Nephron (organoid): ENCODE measurements at regions not wholly inside any gene's neighbourhood (a gene's known extent, or its start where the extent isn't known, plus 50 kb on each side); places are given as distances from the start of the nearest gene placed in this dataset.

ENCODE experiments used
- H3K27ac Mint-ChIP-seq, 3 experiments: 2 replicates each; pipeline ENCODE4 v1.8.0; 2020; ENCODE audit warnings: mixed read lengths in 3 of 3, mild to moderate bottlenecking in 2 of 3, moderate library complexity in 1 of 3
- H3K27me3 Mint-ChIP-seq: 2 replicates; pipeline ENCODE4 v1.8.0; 2021; ENCODE audit warnings: low read depth, mild to moderate bottlenecking, moderate library complexity, mixed read lengths
- H3K36me3 Mint-ChIP-seq: 2 replicates; pipeline ENCODE4 v1.8.0; 2020; ENCODE audit warnings: low read depth, mixed read lengths
- H3K4me1 Mint-ChIP-seq: 2 replicates; pipeline ENCODE4 v1.8.0; 2020; ENCODE audit warnings: mixed read lengths
- H3K4me3 Mint-ChIP-seq, 3 experiments: 2 replicates each; pipeline ENCODE4 v1.8.0; 2020; ENCODE audit warnings: mild to moderate bottlenecking in 3 of 3, mixed read lengths in 3 of 3, moderate library complexity in 2 of 3
- H3K9me3 Mint-ChIP-seq: 2 replicates; pipeline ENCODE4 v1.8.0; 2020; ENCODE audit warnings: mixed read lengths
- TF ChIP-seq, protein P1 (sequence below), 3 experiments: fragments of 200-600 bp; sonication (generic); IDR thresholded peaks; one replicate each; pipeline ENCODE4 v1.5.0; 2021; ENCODE audit warnings: antibody characterized with exemption in 3 of 3; ENCODE audit not compliant: unreplicated experiment in 3 of 3

DNA sequence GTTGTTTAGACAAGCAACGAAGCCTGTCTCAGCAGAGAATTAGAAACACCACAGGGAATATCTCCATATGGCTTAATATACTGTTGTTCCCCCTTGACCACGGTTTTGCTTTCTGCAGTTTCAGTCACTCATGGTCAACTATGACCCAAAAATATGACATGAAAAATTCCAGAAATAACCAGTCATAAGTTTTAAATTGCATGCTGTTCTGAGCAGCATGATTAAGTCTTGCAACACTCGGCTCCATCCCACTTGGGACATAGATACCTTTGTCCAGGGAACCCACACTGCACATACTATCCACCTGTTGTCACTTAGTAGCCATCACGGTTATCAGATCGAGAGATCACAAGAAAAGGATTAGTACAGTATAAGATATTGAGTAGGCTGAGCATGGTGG lies 60.7 kb upstream of the FOXK1 start:
- TF ChIP-seq, protein P1, sequence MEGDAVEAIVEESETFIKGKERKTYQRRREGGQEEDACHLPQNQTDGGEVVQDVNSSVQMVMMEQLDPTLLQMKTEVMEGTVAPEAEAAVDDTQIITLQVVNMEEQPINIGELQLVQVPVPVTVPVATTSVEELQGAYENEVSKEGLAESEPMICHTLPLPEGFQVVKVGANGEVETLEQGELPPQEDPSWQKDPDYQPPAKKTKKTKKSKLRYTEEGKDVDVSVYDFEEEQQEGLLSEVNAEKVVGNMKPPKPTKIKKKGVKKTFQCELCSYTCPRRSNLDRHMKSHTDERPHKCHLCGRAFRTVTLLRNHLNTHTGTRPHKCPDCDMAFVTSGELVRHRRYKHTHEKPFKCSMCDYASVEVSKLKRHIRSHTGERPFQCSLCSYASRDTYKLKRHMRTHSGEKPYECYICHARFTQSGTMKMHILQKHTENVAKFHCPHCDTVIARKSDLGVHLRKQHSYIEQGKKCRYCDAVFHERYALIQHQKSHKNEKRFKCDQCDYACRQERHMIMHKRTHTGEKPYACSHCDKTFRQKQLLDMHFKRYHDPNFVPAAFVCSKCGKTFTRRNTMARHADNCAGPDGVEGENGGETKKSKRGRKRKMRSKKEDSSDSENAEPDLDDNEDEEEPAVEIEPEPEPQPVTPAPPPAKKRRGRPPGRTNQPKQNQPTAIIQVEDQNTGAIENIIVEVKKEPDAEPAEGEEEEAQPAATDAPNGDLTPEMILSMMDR (IDR thresholded peaks at IDR 0.05; ENCODE audit: unreplicated experiment in 3 of 3), result no peak
- Mint-ChIP-seq H3K27me3 (peaks cover 4% of the 10 kb centered on the region), H3K4me1 (no peaks in the 10 kb centered on the region), H3K9me3 (peaks cover 11% of the 10 kb centered on the region), H3K4me3 (no peak overlapping the region), H3K36me3 (no peaks in the 10 kb centered on the region), H3K27ac (no peak overlapping the region)

DNA sequence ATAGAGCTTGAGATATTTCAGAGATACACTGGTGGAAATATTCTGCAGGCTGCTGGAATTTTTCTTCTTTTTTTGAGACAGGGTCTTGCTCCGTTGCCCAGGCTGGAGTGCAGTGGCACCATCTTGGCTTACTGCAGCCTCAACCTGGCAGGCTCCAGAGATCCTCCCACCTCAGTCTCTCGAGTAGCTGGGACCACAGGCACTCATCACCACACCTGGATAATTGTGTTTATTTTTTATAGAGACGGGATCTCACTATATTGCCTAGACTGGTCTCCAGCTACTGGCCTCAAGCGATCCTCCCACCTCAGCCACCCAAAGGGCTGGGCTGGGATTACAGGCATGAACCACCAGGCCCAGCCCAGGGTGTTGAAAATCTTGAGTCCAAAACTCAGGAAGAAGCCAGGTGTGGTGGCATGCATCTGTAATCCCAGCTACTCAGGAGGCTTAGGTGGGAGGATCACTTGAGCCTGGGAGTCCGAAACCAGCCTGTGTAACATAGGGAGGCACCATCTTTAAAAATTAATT lies 55.7 kb upstream of the FOXK1 start:
- H3K9me3 Mint-ChIP-seq, result peaks cover 8% of the 10 kb centered on the region
- no peak overlapping the region for H3K4me3 Mint-ChIP-seq
- no peaks in the 10 kb centered on the region for H3K36me3 Mint-ChIP-seq
- H3K27ac Mint-ChIP-seq, result no peak overlapping the region
- TF ChIP-seq, protein P1 (IDR thresholded peaks at IDR 0.05; ENCODE audit: unreplicated experiment in 3 of 3), result no peak
- H3K4me1 Mint-ChIP-seq, result peaks cover 2% of the 10 kb centered on the region
- peaks cover 17% of the 10 kb centered on the region for H3K27me3 Mint-ChIP-seq

DNA sequence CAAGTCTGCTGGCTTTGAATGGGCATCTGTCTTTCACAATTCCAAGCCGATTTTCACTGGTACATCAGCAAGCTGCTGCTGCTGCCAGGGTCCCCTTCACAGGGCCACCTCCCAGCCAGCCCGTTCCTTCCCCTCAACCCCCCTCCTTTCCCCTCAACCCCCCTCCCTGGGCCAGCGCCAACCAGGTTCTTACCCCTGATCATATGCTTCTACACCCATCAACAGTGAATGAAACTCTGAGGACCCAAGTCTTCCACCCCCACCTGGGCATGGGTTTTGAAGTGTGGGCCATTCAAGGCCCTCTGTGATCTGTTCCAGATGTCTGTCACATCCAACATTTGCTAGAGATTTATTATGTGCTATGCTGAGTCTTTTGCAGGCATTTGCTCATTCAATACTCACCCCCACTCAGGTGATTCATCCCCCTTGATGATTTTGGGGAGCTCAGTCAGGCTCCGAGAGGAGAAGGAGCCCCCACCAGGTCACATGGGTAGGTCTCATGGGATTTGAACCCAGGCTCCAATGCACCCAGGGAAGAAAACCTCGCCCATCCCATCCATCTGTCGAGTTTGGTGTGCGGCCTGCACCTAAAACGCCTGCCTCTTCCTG lies 52.7 kb upstream of the FOXK1 start:
- H3K4me1 Mint-ChIP-seq, result peaks cover 7% of the 10 kb centered on the region
- TF ChIP-seq, protein P1 (IDR thresholded peaks at IDR 0.05; ENCODE audit: unreplicated experiment in 3 of 3), result no peak
- peaks cover 22% of the 10 kb centered on the region for H3K27me3 Mint-ChIP-seq
- H3K36me3 Mint-ChIP-seq, result no peaks in the 10 kb centered on the region
- H3K27ac Mint-ChIP-seq, result no peak overlapping the region
- no peaks in the 10 kb centered on the region for H3K9me3 Mint-ChIP-seq
- no peak overlapping the region for H3K4me3 Mint-ChIP-seq

DNA sequence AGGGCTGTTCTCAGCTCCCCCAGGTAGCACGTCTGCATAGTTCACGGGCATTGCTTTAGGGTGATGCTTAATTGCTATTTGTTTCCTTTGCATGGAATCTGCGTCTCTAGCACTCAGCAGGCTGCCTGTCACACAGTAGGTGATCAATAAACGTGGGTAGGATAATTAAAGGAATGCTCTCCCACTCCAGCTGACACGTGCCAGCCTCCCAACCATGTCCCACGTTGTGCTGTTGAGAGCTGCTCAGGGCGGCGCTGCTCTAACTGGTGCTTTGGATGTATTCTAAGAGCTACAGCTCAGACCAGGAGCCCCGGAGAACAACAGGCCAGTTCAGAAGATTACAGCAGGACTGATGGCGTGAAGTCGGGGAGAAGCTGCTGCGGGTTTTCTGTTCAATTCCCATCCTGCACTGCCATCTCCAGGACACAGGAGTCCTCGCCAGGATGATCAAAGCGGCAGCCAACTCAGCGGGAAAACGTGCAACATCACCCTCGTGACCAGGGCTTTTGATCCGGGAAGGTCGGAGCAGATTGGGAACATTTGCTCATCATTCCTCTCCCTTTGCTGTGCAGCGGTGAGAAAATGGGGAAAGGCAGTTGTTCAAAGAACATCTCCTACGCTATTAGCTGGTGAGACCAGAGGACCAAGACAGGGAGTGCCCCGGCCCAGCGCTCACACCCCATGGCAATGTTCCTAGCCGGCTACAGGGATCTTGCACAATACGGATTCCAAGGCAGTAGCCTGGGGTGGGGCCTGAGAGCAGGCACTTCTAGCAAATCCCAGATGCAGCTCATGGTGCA lies 50.5 kb upstream of the FOXK1 start:
- TF ChIP-seq, protein P1 (IDR thresholded peaks at IDR 0.05; ENCODE audit: unreplicated experiment in 3 of 3), result peak; percentile 61 to 65 (median 62)
- peak overlapping the region in 1 of 3 experiments; percentile 21 for H3K27ac Mint-ChIP-seq
- peaks cover 22% of the 10 kb centered on the region for H3K27me3 Mint-ChIP-seq
- H3K4me1 Mint-ChIP-seq, result peaks cover 7% of the 10 kb centered on the region
- peak overlapping the region; percentile 41 to 56 (median 52) for H3K4me3 Mint-ChIP-seq
- no peaks in the 10 kb centered on the region for H3K9me3 Mint-ChIP-seq
- no peaks in the 10 kb centered on the region for H3K36me3 Mint-ChIP-seq
